Upper lobe of left lung (tissue), 6 donors: ENCODE measurements at regions not wholly inside any gene's neighbourhood (a gene's known extent, or its start where the extent isn't known, plus 50 kb on each side); places are given as distances from the start of the nearest gene placed in this dataset.
"Not testable (repeated sequence)": the region's sequence is repeated elsewhere in the genome, so short reads cannot be mapped to it uniquely, and the experiment has no call there.

Experiments
- ATAC-seq, 2 donors: fragments of 200-7000 bp; cut with Tn5 transposase; one replicate each; pipeline ENCODE4 v1.9.1; 2022; ENCODE audit warnings: mild to moderate bottlenecking in 2 of 2, moderate library complexity in 2 of 2; ENCODE audit not compliant: low FRiP score in 2 of 2
- DNase-seq, 2 donors: peaks; one replicate each; pipeline ENCODE4 v3.0.0-alpha.2; 2019 to 2020
- H3K27ac ChIP-seq, 4 donors: fragments of 200-600 bp; sonication (generic); one replicate each; pipeline ENCODE4 v1.5.1; 2016 to 2019
- H3K27me3 ChIP-seq, 4 donors: fragments of 200-600 bp; sonication (generic); one replicate each; pipeline ENCODE4 v1.5.1; 2017 to 2019
- H3K36me3 ChIP-seq, 4 donors: fragments of 200-600 bp; sonication (generic); one replicate each; pipeline ENCODE4 v1.5.1; 2016 to 2019
- H3K4me1 ChIP-seq, 4 donors: fragments of 200-600 bp; sonication (generic); one replicate each; pipeline ENCODE4 v1.5.1; 2018 to 2019
- H3K4me3 ChIP-seq, 4 donors: fragments of 200-600 bp; sonication (generic); one replicate each; pipeline ENCODE4 v1.5.1; 2017 to 2019; ENCODE audit warnings: mild to moderate bottlenecking in 2 of 4, moderate library complexity in 1 of 4
- H3K9me3 ChIP-seq, 4 donors: fragments of 200-600 bp; sonication (generic); one replicate each; pipeline ENCODE4 v1.5.1; 2018 to 2019
- CTCF ChIP-seq, 6 experiments: fragments of 450-650 bp in 4 of 6; fragments of 200-600 bp in 2 of 6; sonication (generic) in 2 of 6; IDR thresholded peaks; one replicate each; pipeline ENCODE4 v1.5.1; 2016 to 2019; ENCODE audit warnings: antibody characterized with exemption in 6 of 6
- EP300 ChIP-seq, 4 donors: sonication (generic); formaldehyde crosslinking; IDR thresholded peaks; one replicate each; pipeline ENCODE4 v1.5.1; 2017; ENCODE audit warnings: antibody characterized with exemption in 4 of 4, control low read depth in 2 of 4
- POLR2A ChIP-seq, 4 donors: fragments of 450-650 bp; IDR thresholded peaks; one replicate each; pipeline ENCODE4 v1.5.1; 2016 to 2017; ENCODE audit warnings: antibody characterized with exemption in 4 of 4, mild to moderate bottlenecking in 2 of 4
- POLR2AphosphoS5 ChIP-seq, 2 donors: sonication (generic); formaldehyde crosslinking; IDR thresholded peaks; one replicate each; pipeline ENCODE4 v1.5.1; 2017; ENCODE audit warnings: antibody characterized with exemption in 2 of 2
- WGBS, 2 donors: methylation state at CpG; one replicate each; pipeline ENCODE4 v1.1.5; 2017 to 2018; 5-methylcytosine and 5-hydroxymethylcytosine counted together
- donor health status: DM: no; HTN: no; CAD: no; lungs with moderate emphysema.
- donor health status: DM: no; HTN: yes; CAD: no; lungs with severe emphysema.

GRCh38 chr2:187774551-187775071 is 220.4 kb upstream of the TFPI start:
- WGBS, 2 donors: 84 to 94% methylated on average over 1 of the region's 1 CpG
- no peak for ATAC-seq
- no peak for DNase-seq
- TF ChIP-seq EP300 (IDR thresholded peaks at IDR 0.05) (no peak), POLR2A (IDR thresholded peaks at IDR 0.05) (no peak), POLR2AphosphoS5 (IDR thresholded peaks at IDR 0.05) (no peak), CTCF (IDR thresholded peaks at IDR 0.05) (no peak)
- Histone ChIP-seq H3K4me3 (no peak overlapping the region), H3K9me3 (no peaks in the 10 kb centered on the region), H3K27ac (no peak overlapping the region), H3K4me1 (no peaks in the 10 kb centered on the region), H3K36me3 (no peaks in the 10 kb centered on the region), H3K27me3 (no peaks in the 10 kb centered on the region)

- H3K36me3 ChIP-seq: no peaks in the 10 kb centered on the region
Observed at GRCh38 chr2:187775196-187775595, 221.0 kb upstream of the TFPI start.

GRCh38 chr2:187775651-187776050 is 221.4 kb upstream of the TFPI start:
- H3K27me3 ChIP-seq: no peaks in the 10 kb centered on the region
- no peaks in the 10 kb centered on the region for H3K36me3 ChIP-seq
- 85 to 87% methylated on average over 1 of the region's 1 CpG for WGBS, 2 donors
- no peak for TF ChIP-seq POLR2A (IDR thresholded peaks at IDR 0.05)
- H3K27ac ChIP-seq: no peak overlapping the region
- ATAC-seq (no peak), DNase-seq (no peak)
- H3K4me3 ChIP-seq: no peak overlapping the region
- no peaks in the 10 kb centered on the region for H3K4me1 ChIP-seq
- H3K9me3 ChIP-seq: no peaks in the 10 kb centered on the region

More at GRCh38 chr2:187775196-187775595, 221.0 kb upstream of the TFPI start:
- Histone ChIP-seq H3K27me3 (no peaks in the 10 kb centered on the region), H3K9me3 (no peaks in the 10 kb centered on the region), H3K27ac (no peak overlapping the region), H3K4me3 (no peak overlapping the region), H3K4me1 (no peaks in the 10 kb centered on the region)
- DNase-seq: no peak
- 64 to 66% methylated on average over 2 of the region's 2 CpGs for WGBS, 2 donors
- TF ChIP-seq CTCF (IDR thresholded peaks at IDR 0.05) (no peak), EP300 (IDR thresholded peaks at IDR 0.05) (no peak), POLR2A (IDR thresholded peaks at IDR 0.05) (no peak), POLR2AphosphoS5 (IDR thresholded peaks at IDR 0.05) (no peak)
- ATAC-seq: no peak

- no peaks in the 10 kb centered on the region for H3K36me3 ChIP-seq
- no peaks in the 10 kb centered on the region for H3K27me3 ChIP-seq
- no peaks in the 10 kb centered on the region for H3K9me3 ChIP-seq
- H3K4me1 ChIP-seq: no peaks in the 10 kb centered on the region
- no peak overlapping the region for H3K4me3 ChIP-seq
- ATAC-seq (no peak), DNase-seq (no peak)
- H3K27ac ChIP-seq: no peak overlapping the region
- TF ChIP-seq CTCF (IDR thresholded peaks at IDR 0.05) (no peak), POLR2A (IDR thresholded peaks at IDR 0.05) (no peak), POLR2AphosphoS5 (IDR thresholded peaks at IDR 0.05) (no peak)
Observed at GRCh38 chr2:187782301-187782700, 228.1 kb upstream of the TFPI start.

- WGBS, 2 donors: 88 to 95% methylated on average over 1 of the region's 1 CpG
- TF ChIP-seq POLR2A (IDR thresholded peaks at IDR 0.05) (no peak), CTCF (IDR thresholded peaks at IDR 0.05) (no peak), POLR2AphosphoS5 (IDR thresholded peaks at IDR 0.05) (no peak), EP300 (IDR thresholded peaks at IDR 0.05) (no peak)
Observed at GRCh38 chr2:187783446-187783845, 229.2 kb upstream of the TFPI start.

GRCh38 chr2:187784138-187784537 is 229.9 kb upstream of the TFPI start:
- H3K4me3 ChIP-seq, H3K4me1 ChIP-seq, H3K36me3 ChIP-seq, DNase-seq, H3K27me3 ChIP-seq, ATAC-seq, H3K27ac ChIP-seq, H3K9me3 ChIP-seq: not testable (repeated sequence)
- 53 to 62% methylated on average over 3 of the region's 3 CpGs for WGBS, 2 donors

More at GRCh38 chr2:187783446-187783845, 229.2 kb upstream of the TFPI start:
- ATAC-seq (no peak), DNase-seq (no peak)
- Histone ChIP-seq H3K36me3 (no peaks in the 10 kb centered on the region), H3K4me1 (no peaks in the 10 kb centered on the region), H3K27ac (no peak overlapping the region), H3K27me3 (no peaks in the 10 kb centered on the region), H3K4me3 (no peak overlapping the region), H3K9me3 (no peaks in the 10 kb centered on the region)
